OCI-LY3 (cell line): ENCODE measurements at regions not wholly inside any gene's neighbourhood (a gene's known extent, or its start where the extent isn't known, plus 50 kb on each side); places are given as distances from the start of the nearest gene placed in this dataset.
"Not testable (repeated sequence)": the region's sequence is repeated elsewhere in the genome, so short reads cannot be mapped to it uniquely, and the experiment has no call there.

ENCODE experiments used
- H2AFZ ChIP-seq: fragments of 200-600, 300-600 bp; shearing (Covaris generic); 2 replicates; pipeline ENCODE4 v1.6.0; 2014; ENCODE audit warnings: antibody characterized with exemption, low read depth, low read length
- H3K27ac ChIP-seq: fragments of 200-600, 300-600 bp; sonication (generic); 2 replicates; pipeline ENCODE4 v1.5.1; 2014; ENCODE audit warnings: mild to moderate bottlenecking, low read length, moderate library complexity, mixed read lengths
- H3K27me3 ChIP-seq: fragments of 200-600, 300-600 bp; sonication (generic); 2 replicates; pipeline ENCODE4 v1.6.1; 2014; ENCODE audit warnings: low read depth, low read length, mixed read lengths
- H3K36me3 ChIP-seq: fragments of 200-600, 300-600 bp; sonication (generic); replicated peaks from 2 replicates; pipeline ENCODE3; 2014; ENCODE audit warnings: low read depth, low read length, mixed read lengths
- H3K4me1 ChIP-seq: fragments of 300-600, 200-600 bp; sonication (generic); 2 replicates; pipeline ENCODE4 v1.6.1; 2014; ENCODE audit warnings: low read length, mixed read lengths
- H3K4me2 ChIP-seq: fragments of 200-600, 300-600 bp; sonication (generic); 2 replicates; pipeline ENCODE4 v1.6.1; 2014; ENCODE audit warnings: low read length, mixed read lengths
- H3K4me3 ChIP-seq: fragments of 300-600, 200-600 bp; sonication (generic); 2 replicates; pipeline ENCODE4 v1.5.1; 2014; ENCODE audit warnings: antibody characterized with exemption, mild to moderate bottlenecking, low read length, moderate library complexity
- H3K79me2 ChIP-seq: fragments of 300-600, 200-600 bp; shearing (Covaris generic); 2 replicates; pipeline ENCODE4 v1.6.1; 2014; ENCODE audit warnings: mild to moderate bottlenecking, low read length, mixed read lengths
- H3K9ac ChIP-seq: fragments of 300-600, 200-600 bp; shearing (Covaris generic); 2 replicates; pipeline ENCODE4 v1.6.0; 2014; ENCODE audit warnings: mild to moderate bottlenecking, low read length, moderate library complexity
- H3K9me3 ChIP-seq: fragments of 200-600, 300-600 bp; shearing (Covaris generic); 2 replicates; pipeline ENCODE4 v1.6.1; 2014; ENCODE audit warnings: low read length, mixed read lengths; ENCODE audit not compliant: insufficient read depth
- H4K20me1 ChIP-seq: fragments of 200-600, 300-600 bp; sonication (generic); 2 replicates; pipeline ENCODE4 v1.6.1; 2016; ENCODE audit warnings: low read length, mixed read lengths; ENCODE audit not compliant: insufficient read depth
- CTCF ChIP-seq: fragments of 200-600, 300-600 bp; sonication (generic); IDR thresholded peaks from 2 replicates; pipeline ENCODE4 v1.5.1; 2014; ENCODE audit warnings: antibody characterized with exemption, low read length, low read depth
- EZH2phosphoT487 ChIP-seq: fragments of 200-600 bp; shearing (Covaris generic); IDR thresholded peaks from 2 replicates; pipeline ENCODE4 v1.6.1; 2018; ENCODE audit warnings: antibody characterized with exemption, mixed run types, low read depth

- no peaks in the 10 kb centered on the region for H3K79me2 ChIP-seq
- H3K27ac ChIP-seq = no peak overlapping the region
- H3K4me1 ChIP-seq = no peaks in the 10 kb centered on the region
- H4K20me1 ChIP-seq = no peaks in the 10 kb centered on the region
- H3K9ac ChIP-seq = no peak overlapping the region
- no peak overlapping the region for H3K4me3 ChIP-seq
- no peaks in the 10 kb centered on the region for H3K36me3 ChIP-seq
- no peaks in the 10 kb centered on the region for H3K9me3 ChIP-seq
- H3K27me3 ChIP-seq = no peaks in the 10 kb centered on the region
- TF ChIP-seq CTCF = no peak
- TF ChIP-seq EZH2phosphoT487 = no peak
- H2AFZ ChIP-seq = no peak overlapping the region
- no peak overlapping the region for H3K4me2 ChIP-seq
Observed at GRCh38 chr9:10876333-10876732, 263.5 kb upstream of the PTPRD start.

- H2AFZ ChIP-seq, H3K27ac ChIP-seq, H3K4me1 ChIP-seq, H3K9ac ChIP-seq, H3K27me3 ChIP-seq, H3K4me2 ChIP-seq, H3K79me2 ChIP-seq, H4K20me1 ChIP-seq, H3K9me3 ChIP-seq, H3K4me3 ChIP-seq, H3K36me3 ChIP-seq: not testable (repeated sequence)
Observed at GRCh38 chr9:10890266-10890665, 277.5 kb upstream of the PTPRD start.

GRCh38 chr9:10899509-10899908 lies 286.7 kb upstream of the PTPRD start:
- TF ChIP-seq CTCF (no peak), EZH2phosphoT487 (no peak)
- H3K27ac ChIP-seq = no peak overlapping the region

GRCh38 chr9:10903969-10904368 lies 291.2 kb upstream of the PTPRD start:
- no peaks in the 10 kb centered on the region for H3K27me3 ChIP-seq
- H3K79me2 ChIP-seq = no peaks in the 10 kb centered on the region
- no peak overlapping the region for H3K4me3 ChIP-seq
- no peaks in the 10 kb centered on the region for H3K4me1 ChIP-seq
- no peak overlapping the region for H3K4me2 ChIP-seq
- H3K36me3 ChIP-seq = no peaks in the 10 kb centered on the region
- H4K20me1 ChIP-seq = no peaks in the 10 kb centered on the region
- H3K27ac ChIP-seq = no peak overlapping the region
- H3K9ac ChIP-seq = no peak overlapping the region
- no peaks in the 10 kb centered on the region for H3K9me3 ChIP-seq
- no peak for TF ChIP-seq CTCF
- no peak for TF ChIP-seq EZH2phosphoT487
- H2AFZ ChIP-seq = no peak overlapping the region

More at GRCh38 chr9:10899509-10899908, 286.7 kb upstream of the PTPRD start:
- Histone ChIP-seq H3K9ac (no peak overlapping the region), H4K20me1 (no peaks in the 10 kb centered on the region), H2AFZ (no peak overlapping the region), H3K9me3 (no peaks in the 10 kb centered on the region), H3K4me1 (no peaks in the 10 kb centered on the region), H3K36me3 (no peaks in the 10 kb centered on the region), H3K27me3 (no peaks in the 10 kb centered on the region), H3K4me3 (no peak overlapping the region), H3K4me2 (no peak overlapping the region), H3K79me2 (no peaks in the 10 kb centered on the region)

- TF ChIP-seq CTCF (no peak), EZH2phosphoT487 (no peak)
- Histone ChIP-seq H3K4me2 (no peak overlapping the region), H3K4me1 (peaks cover 7% of the 10 kb centered on the region), H4K20me1 (no peaks in the 10 kb centered on the region), H3K79me2 (no peaks in the 10 kb centered on the region), H3K36me3 (no peaks in the 10 kb centered on the region), H3K9me3 (no peaks in the 10 kb centered on the region), H3K27me3 (no peaks in the 10 kb centered on the region), H3K27ac (no peak overlapping the region), H3K4me3 (no peak overlapping the region), H3K9ac (no peak overlapping the region), H2AFZ (no peak overlapping the region)
Observed at GRCh38 chr9:10910779-10911178, 298.0 kb upstream of the PTPRD start.
